CD14-positive monocyte (primary cell): ENCODE measurements at regions not wholly inside any gene's neighbourhood (a gene's known extent, or its start where the extent isn't known, plus 50 kb on each side); places are given as distances from the start of the nearest gene placed in this dataset.

ENCODE experiments used
- DNase-seq, 3 donors: peaks; one replicate each; pipeline ENCODE4 v3.0.0-alpha.2; 2011 to 2022
- H2AFZ ChIP-seq: 2 replicates; pipeline ENCODE4 v1.6.0; 2012; ENCODE audit warnings: mild to moderate bottlenecking, low read depth, low read length, inconsistent platforms; ENCODE audit not compliant: insufficient read depth, poor library complexity, severe bottlenecking
- H3K27ac ChIP-seq, 2 donors: 1 replicate in 1 of 2; 2 replicates in 1 of 2; pipeline ENCODE4 v1.5.1; 2012 to 2013; ENCODE audit warnings: low read length in 2 of 2, control low read depth in 1 of 2, inconsistent platforms in 1 of 2, low read depth in 1 of 2, mild to moderate bottlenecking in 1 of 2
- H3K27me3 ChIP-seq, 2 donors: one replicate each; pipeline versions ENCODE4 v1.6.0 to v1.6.1; 2011 to 2013; ENCODE audit warnings: low read length in 2 of 2; ENCODE audit not compliant: control insufficient read depth in 2 of 2, insufficient read depth in 2 of 2
- H3K36me3 ChIP-seq, 2 donors: replicated peaks in 1 of 2; 1 replicate in 1 of 2; 2 replicates in 1 of 2; pipeline versions ENCODE4 v1.5.1 to v1.6.1; 2012 to 2013; ENCODE audit warnings: low read length in 2 of 2, control low read depth in 1 of 2, inconsistent platforms in 1 of 2, mild to moderate bottlenecking in 1 of 2; ENCODE audit not compliant: insufficient read depth in 2 of 2, control insufficient read depth in 1 of 2
- H3K4me1 ChIP-seq, 2 donors: 1 replicate in 1 of 2; 2 replicates in 1 of 2; pipeline versions ENCODE4 v1.5.1 to v1.6.1; 2012 to 2013; ENCODE audit warnings: low read length in 2 of 2, control low read depth in 1 of 2, inconsistent platforms in 1 of 2, mild to moderate bottlenecking in 1 of 2, moderate library complexity in 1 of 2; ENCODE audit not compliant: insufficient read depth in 2 of 2, control insufficient read depth in 1 of 2
- H3K4me2 ChIP-seq: replicated peaks from 2 replicates; pipeline ENCODE3; 2012; ENCODE audit warnings: low read length, moderate library complexity, mild to moderate bottlenecking; ENCODE audit not compliant: poor library complexity, severe bottlenecking; ENCODE audit errors: extremely low read depth
- H3K4me3 ChIP-seq, 3 experiments: fragments of 200-600 bp in 1 of 3; sonication (generic) in 1 of 3; replicated peaks in 1 of 3; 1 replicate in 2 of 3; 2 replicates in 1 of 3; pipeline ENCODE4 v1.5.1; 2011 to 2013; ENCODE audit warnings: low read length in 3 of 3, mild to moderate bottlenecking in 3 of 3, control low read depth in 2 of 3, low read depth in 2 of 3, inconsistent platforms in 1 of 3, moderate library complexity in 1 of 3
- H3K79me2 ChIP-seq: 2 replicates; pipeline ENCODE4 v1.6.0; 2012; ENCODE audit warnings: mild to moderate bottlenecking, control low read depth, inconsistent platforms, low read length, moderate library complexity; ENCODE audit not compliant: insufficient read depth
- H3K9ac ChIP-seq: 2 replicates; pipeline ENCODE4 v1.6.0; 2017; ENCODE audit warnings: low read length, mild to moderate bottlenecking; ENCODE audit not compliant: insufficient read depth, poor library complexity, severe bottlenecking
- H3K9me3 ChIP-seq, 2 donors: replicated peaks in 1 of 2; 1 replicate in 1 of 2; 2 replicates in 1 of 2; pipeline versions ENCODE4 v1.5.1 to v1.6.1; 2012 to 2013; ENCODE audit warnings: low read length in 2 of 2, control low read depth in 1 of 2; ENCODE audit not compliant: control insufficient read depth in 1 of 2, insufficient read depth in 1 of 2
- H4K20me1 ChIP-seq: 2 replicates; pipeline ENCODE4 v1.6.0; 2012; ENCODE audit warnings: mild to moderate bottlenecking, low read length, control low read depth, moderate library complexity; ENCODE audit not compliant: insufficient read depth
- H3K27ac Mint-ChIP-seq, 7 donors: one replicate each; pipeline ENCODE4 v1.8.0; 2020; ENCODE audit warnings: mild to moderate bottlenecking in 7 of 7, mixed read lengths in 7 of 7, moderate library complexity in 6 of 7, inconsistent platforms in 2 of 7
- H3K27me3 Mint-ChIP-seq, 3 donors: one replicate each; pipeline ENCODE4 v1.8.0; 2021 to 2022; ENCODE audit warnings: low read depth in 3 of 3, mild to moderate bottlenecking in 3 of 3, mixed read lengths in 3 of 3, moderate library complexity in 3 of 3, inconsistent platforms in 1 of 3
- H3K36me3 Mint-ChIP-seq, 2 donors: one replicate each; pipeline ENCODE4 v1.8.0; 2020; ENCODE audit warnings: mixed read lengths in 2 of 2, inconsistent platforms in 1 of 2, mild to moderate bottlenecking in 1 of 2
- H3K4me1 Mint-ChIP-seq: one replicate; pipeline ENCODE4 v1.8.0; 2020; ENCODE audit warnings: mild to moderate bottlenecking, mixed read lengths
- H3K4me3 Mint-ChIP-seq, 2 donors: one replicate each; pipeline ENCODE4 v1.8.0; 2020; ENCODE audit warnings: mild to moderate bottlenecking in 2 of 2, mixed read lengths in 2 of 2, moderate library complexity in 1 of 2
- H3K9me3 Mint-ChIP-seq, 7 donors: one replicate each; pipeline ENCODE4 v1.8.0; 2020 to 2022; ENCODE audit warnings: mixed read lengths in 7 of 7, mild to moderate bottlenecking in 6 of 7, moderate library complexity in 6 of 7, inconsistent platforms in 2 of 7
- WGBS: methylation state at CpG from one replicate; pipeline ENCODE4 v1.1.5; 2013; ENCODE audit warnings: missing lambda C conversion rate; ENCODE audit not compliant: insufficient coverage; 5-methylcytosine and 5-hydroxymethylcytosine counted together
- intact Hi-C, 2 donors: fragments of 100-400 bp; cut with micrococcal nuclease; formaldehyde crosslinking; loops; one replicate each; pipeline versions ENCODE4 v1.15.0 to v1.15.1; 2023
- TF ChIP-seq, protein P1 (sequence below): fragments of 200-600 bp; IDR thresholded peaks from one replicate; pipeline ENCODE4 v1.8.0; 2022; ENCODE audit warnings: antibody characterized with exemption, mild to moderate bottlenecking

DNA sequence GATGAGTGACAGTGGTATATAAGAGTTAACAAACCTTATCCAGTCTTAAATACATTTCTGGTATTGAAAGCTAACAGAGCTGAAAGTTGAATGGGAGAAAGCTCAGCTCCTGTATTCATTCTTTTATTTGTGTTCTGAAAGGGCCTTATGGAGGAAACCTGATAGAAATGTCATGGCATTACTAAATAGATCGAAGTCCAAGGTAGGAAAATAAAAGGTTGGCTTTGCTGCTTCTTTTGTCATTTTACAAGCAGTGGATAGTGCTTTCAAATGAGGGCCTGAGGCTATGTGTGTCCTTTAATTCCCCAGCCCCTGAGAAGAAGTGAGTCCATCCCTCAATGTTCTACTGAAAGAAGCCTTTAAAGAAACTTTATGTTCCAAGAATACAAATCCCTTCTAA lies 974.3 kb upstream of the INTU start:
- WGBS, result 83% methylated on average over 1 of the region's 1 CpG
- Histone ChIP-seq H3K36me3 (no peaks in the 10 kb centered on the region), H2AFZ (no peak overlapping the region), H3K9ac (no peak overlapping the region), H3K4me2 (no peak overlapping the region), H3K4me1 (no peaks in the 10 kb centered on the region), H4K20me1 (no peaks in the 10 kb centered on the region), H3K27ac (no peak overlapping the region), H3K27me3 (no peaks in the 10 kb centered on the region), H3K79me2 (no peaks in the 10 kb centered on the region), H3K4me3 (no peak overlapping the region), H3K9me3 (no peaks in the 10 kb centered on the region)
- H3K4me3 Mint-ChIP-seq, result no peak overlapping the region
- no peaks in the 10 kb centered on the region for H3K4me1 Mint-ChIP-seq
- no peak for DNase-seq
- H3K27ac Mint-ChIP-seq, result no peak overlapping the region
- H3K36me3 Mint-ChIP-seq, result no peaks in the 10 kb centered on the region
- H3K9me3 Mint-ChIP-seq, result peaks cover 0 to 3% (median 0%) of the 10 kb centered on the region in 7 donors
- no peaks in the 10 kb centered on the region for H3K27me3 Mint-ChIP-seq
- TF ChIP-seq, protein P1, sequence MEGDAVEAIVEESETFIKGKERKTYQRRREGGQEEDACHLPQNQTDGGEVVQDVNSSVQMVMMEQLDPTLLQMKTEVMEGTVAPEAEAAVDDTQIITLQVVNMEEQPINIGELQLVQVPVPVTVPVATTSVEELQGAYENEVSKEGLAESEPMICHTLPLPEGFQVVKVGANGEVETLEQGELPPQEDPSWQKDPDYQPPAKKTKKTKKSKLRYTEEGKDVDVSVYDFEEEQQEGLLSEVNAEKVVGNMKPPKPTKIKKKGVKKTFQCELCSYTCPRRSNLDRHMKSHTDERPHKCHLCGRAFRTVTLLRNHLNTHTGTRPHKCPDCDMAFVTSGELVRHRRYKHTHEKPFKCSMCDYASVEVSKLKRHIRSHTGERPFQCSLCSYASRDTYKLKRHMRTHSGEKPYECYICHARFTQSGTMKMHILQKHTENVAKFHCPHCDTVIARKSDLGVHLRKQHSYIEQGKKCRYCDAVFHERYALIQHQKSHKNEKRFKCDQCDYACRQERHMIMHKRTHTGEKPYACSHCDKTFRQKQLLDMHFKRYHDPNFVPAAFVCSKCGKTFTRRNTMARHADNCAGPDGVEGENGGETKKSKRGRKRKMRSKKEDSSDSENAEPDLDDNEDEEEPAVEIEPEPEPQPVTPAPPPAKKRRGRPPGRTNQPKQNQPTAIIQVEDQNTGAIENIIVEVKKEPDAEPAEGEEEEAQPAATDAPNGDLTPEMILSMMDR, result no peak
- intact Hi-C loops, result no loop called here

DNA sequence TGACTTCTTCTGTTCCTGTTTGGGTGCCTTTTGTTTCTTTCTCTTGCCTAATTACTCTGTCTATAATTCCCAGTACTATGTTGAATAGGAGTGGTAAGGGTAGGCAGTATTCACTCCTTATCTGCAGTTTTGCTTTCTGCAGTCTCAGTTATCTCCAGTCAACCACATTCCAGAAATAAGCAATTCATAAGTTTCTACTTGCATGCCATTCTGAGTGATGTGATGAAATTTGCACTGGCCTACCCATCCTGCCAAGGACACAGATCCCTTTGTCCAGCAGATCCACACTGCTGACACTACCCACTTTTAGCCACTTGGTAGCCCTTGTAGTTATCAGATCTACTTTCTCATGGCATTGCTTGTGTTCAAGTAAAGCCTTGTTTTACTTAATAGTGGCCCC lies 971.6 kb upstream of the INTU start:
- H3K27me3 Mint-ChIP-seq, result no peaks in the 10 kb centered on the region
- no peak overlapping the region for H3K4me3 Mint-ChIP-seq

More for the DNA sequence above, 971.6 kb upstream of the INTU start:
- no peak for DNase-seq
- TF ChIP-seq, protein P1, result no peak
- Histone ChIP-seq H3K36me3 (no peaks in the 10 kb centered on the region), H3K4me2 (no peak overlapping the region), H4K20me1 (no peaks in the 10 kb centered on the region), H2AFZ (no peak overlapping the region), H3K27me3 (no peaks in the 10 kb centered on the region), H3K79me2 (no peaks in the 10 kb centered on the region), H3K4me1 (no peaks in the 10 kb centered on the region), H3K4me3 (no peak overlapping the region), H3K27ac (no peak overlapping the region), H3K9ac (no peak overlapping the region), H3K9me3 (no peaks in the 10 kb centered on the region)
- H3K9me3 Mint-ChIP-seq, result peaks cover 0 to 3% (median 0%) of the 10 kb centered on the region in 7 donors
- H3K27ac Mint-ChIP-seq, result no peak overlapping the region
- intact Hi-C loops, result no loop called here
- no peaks in the 10 kb centered on the region for H3K4me1 Mint-ChIP-seq
- H3K36me3 Mint-ChIP-seq, result no peaks in the 10 kb centered on the region
